ENCODE measurements at regions not wholly inside any gene's neighbourhood (a gene's known extent, or its start where the extent isn't known, plus 50 kb on each side); places are given as distances from the start of the nearest gene placed in this dataset.

- Histone ChIP-seq H3K4me3 (ENCODE audit: extremely low read depth in 1 of 4, insufficient read depth in 2 of 4, low read depth in 3 of 4, low read length in 4 of 4) (no peak overlapping the region), H3K9ac (replicated peaks in 1 of 4; ENCODE audit: extremely low read depth in 1 of 4, low read depth in 3 of 4, low read length in 3 of 4) (no peak overlapping the region), H3K23ac (ENCODE audit: insufficient read length) (no peak overlapping the region), H2AFZ (ENCODE audit: low read length) (no peak overlapping the region), H3K4ac (replicated peaks; ENCODE audit: insufficient read length, low read depth, low read length) (no peak overlapping the region), H2BK15ac (ENCODE audit: low read length) (no peak overlapping the region), H4K5ac (ENCODE audit: insufficient read length, low read depth, low read length) (no peak overlapping the region), H3K14ac (ENCODE audit: insufficient read length) (no peak overlapping the region), H3K56ac (replicated peaks; ENCODE audit: insufficient read length, low read depth, low read length) (no peak overlapping the region), H4K20me1 (replicated peaks in 1 of 2; ENCODE audit: control insufficient read depth in 1 of 2, insufficient read depth in 2 of 2, low read length in 2 of 2) (no peaks in the 10 kb centered on the region), H2AK5ac (ENCODE audit: low read depth, low read length) (no peak overlapping the region), H3K79me2 (ENCODE audit: control insufficient read depth in 1 of 2, insufficient read depth in 2 of 2, low read length in 2 of 2) (no peaks in the 10 kb centered on the region), H3K9me3 (ENCODE audit: insufficient read depth in 2 of 2, low read depth in 1 of 2, low read length in 1 of 2) (no peaks in the 10 kb centered on the region), H2BK20ac (ENCODE audit: low read length) (no peak overlapping the region), H3K27ac (ENCODE audit: low read depth, low read length) (no peak overlapping the region), H4K91ac (replicated peaks; ENCODE audit: insufficient read length, low read length) (no peak overlapping the region), H3K4me2 (ENCODE audit: insufficient read depth in 1 of 2, low read depth in 2 of 2, low read length in 2 of 2) (no peak overlapping the region), H3K79me1 (ENCODE audit: low read depth, low read length) (no peaks in the 10 kb centered on the region), H3K4me1 (replicated peaks in 1 of 4; ENCODE audit: control insufficient read depth in 3 of 4, insufficient read depth in 4 of 4, low read length in 3 of 4) (peaks cover 0 to 5% (median 0%) of the 10 kb centered on the region in 4 experiments; a peak in 1 of 7 replicates), H2BK120ac (replicated peaks; ENCODE audit: low read depth, low read length) (no peak overlapping the region), H3K36me3 (ENCODE audit: control insufficient read depth in 2 of 4, insufficient read depth in 4 of 4, low read length in 3 of 4) (no peaks in the 10 kb centered on the region; a peak in 1 of 8 replicates), H2BK12ac (ENCODE audit: low read depth, low read length) (no peak overlapping the region), H3K27me3 (replicated peaks in 1 of 4; ENCODE audit: control insufficient read depth in 3 of 4, extremely low read depth in 1 of 4, insufficient read depth in 3 of 4, low read length in 3 of 4) (no peaks in the 10 kb centered on the region), H2BK5ac (ENCODE audit: low read depth, low read length) (no peak overlapping the region; the same call in 1 of the 2 replicates), H3K18ac (ENCODE audit: extremely low read depth, low read length) (no peak overlapping the region; the same call in 1 of the 2 replicates), H3K23me2 (ENCODE audit: low read depth, low read length) (no peaks in the 10 kb centered on the region), H4K8ac (ENCODE audit: extremely low read depth, insufficient read depth, low read length) (no peak overlapping the region)
- POLR2A ChIA-PET (ENCODE audit: partially characterized antibody): no interaction called here
- CTCF ChIA-PET (ENCODE audit: partially characterized antibody): interaction anchor here (1.1 kb wide), 1 partner anchor 15 kb away, joined by 3 read pairs; no protein-coding TSS in a partner anchor
- FAIRE-seq: peak; percentile 50
- WGBS, 2 experiments (ENCODE audit: extremely low coverage in 1 of 2, insufficient coverage in 1 of 2, insufficient read length in 1 of 2, insufficient replicate concordance in 2 of 2, low coverage in 1 of 2, low lambda C conversion rate in 2 of 2, missing lambda C conversion rate in 1 of 2): 78% methylated on average over 4 of the region's 4 CpGs; no CpG with 5 or more reads in 1 of the 2 experiments
- no peak for DNase-seq (ENCODE audit: low read depth in 1 of 2, low spot score in 2 of 2)
- no peak for TF ChIP-seq JUN (IDR thresholded peaks at IDR 0.05; ENCODE audit: low read depth, low read length)
- TF ChIP-seq SP2 (IDR thresholded peaks at IDR 0.05; ENCODE audit: low read length): no peak
- TF ChIP-seq TBP (IDR thresholded peaks at IDR 0.05; ENCODE audit: low read depth, low read length): no peak
- TF ChIP-seq BACH1 (IDR thresholded peaks at IDR 0.05; ENCODE audit: low read length): no peak
- no peak for TF ChIP-seq POU5F1 (IDR thresholded peaks at IDR 0.05; ENCODE audit: low read depth, low read length)
- TF ChIP-seq ATF2 (IDR thresholded peaks at IDR 0.05; ENCODE audit: low read length): no peak
- TF ChIP-seq JUND (IDR thresholded peaks at IDR 0.05; ENCODE audit: low read length): no peak
- TF ChIP-seq RFX5 (IDR thresholded peaks at IDR 0.05; ENCODE audit: borderline replicate concordance, low read depth, low read length): no peak
- TF ChIP-seq NRF1 (IDR thresholded peaks at IDR 0.05; ENCODE audit: low read depth, low read length): no peak
- TF ChIP-seq NANOG (IDR thresholded peaks at IDR 0.05; ENCODE audit: insufficient read depth, low read depth, low read length, poor library complexity, severe bottlenecking): no peak
- TF ChIP-seq CTBP2 (IDR thresholded peaks at IDR 0.05; ENCODE audit: borderline replicate concordance, insufficient read depth, insufficient read length, low read length): no peak
- TF ChIP-seq USF2 (IDR thresholded peaks at IDR 0.05; ENCODE audit: low read length): no peak
These were observed 692.6 kb downstream of the FAM133A start for GRCh38 chrX:94366616-94367015.

Measured in H1 (cell line).